ENCODE measurements at regions not wholly inside any gene's neighbourhood (a gene's known extent, or its start where the extent isn't known, plus 50 kb on each side); places are given as distances from the start of the nearest gene placed in this dataset.

DNA sequence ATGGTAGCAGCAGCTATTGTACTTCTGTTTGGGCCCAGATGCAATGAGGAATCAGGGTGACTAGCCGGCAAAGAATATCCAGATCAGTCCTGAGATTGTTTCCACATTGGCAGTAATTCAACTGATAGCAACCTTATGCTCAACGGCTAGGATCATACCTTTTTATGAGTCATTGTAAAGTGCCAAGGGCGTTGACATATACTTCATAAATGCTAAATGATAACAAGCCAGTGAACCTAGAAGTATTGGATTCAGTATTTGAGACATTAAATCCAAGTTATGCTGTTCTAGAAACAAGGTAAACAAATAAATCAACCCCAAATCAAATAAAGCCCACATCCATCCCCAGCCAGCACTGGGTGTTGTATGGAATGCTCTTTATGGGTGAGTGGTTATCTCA is 207.1 kb upstream of the ZFHX3 start:
- DNase-seq (ENCODE audit: low read depth): no peak

DNA sequence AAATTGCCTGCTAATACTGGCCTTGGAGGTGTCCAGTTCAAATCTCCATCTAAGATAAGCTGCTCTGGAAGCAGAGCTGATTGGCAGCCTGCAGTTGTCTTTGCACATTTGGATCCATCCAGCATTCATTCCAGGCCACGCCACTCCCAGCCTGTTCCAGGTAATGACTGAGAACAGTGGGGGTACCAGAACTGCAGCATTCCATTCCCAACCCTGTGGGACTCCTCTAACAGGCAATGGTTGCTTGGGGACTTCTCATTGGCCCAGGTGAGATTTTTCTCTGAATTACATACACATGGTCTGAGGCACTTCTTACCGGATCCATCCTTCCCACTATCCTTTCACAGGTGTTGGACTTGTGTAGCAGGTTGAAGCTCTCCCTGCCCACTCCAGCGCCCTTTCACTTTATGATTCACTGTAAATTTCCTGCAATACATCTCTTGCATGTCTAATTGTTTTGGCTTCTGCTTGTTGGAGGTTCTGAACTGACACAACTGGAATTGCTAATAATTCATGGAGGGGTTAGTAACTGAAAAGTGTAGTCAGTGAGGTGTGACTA is 206.1 kb upstream of the ZFHX3 start:
- no peak for DNase-seq (ENCODE audit: low read depth)

GRCh38 chr16:73252446-73252845 is 204.5 kb upstream of the ZFHX3 start:
- no peak for DNase-seq (ENCODE audit: low read depth)

- DNase-seq (ENCODE audit: low read depth): no peak
These were observed 203.7 kb upstream of the ZFHX3 start for GRCh38 chr16:73251608-73252007.

- DNase-seq (ENCODE audit: low read depth): no peak
These were observed 200.4 kb upstream of the ZFHX3 start for GRCh38 chr16:73248316-73248715.

DNA sequence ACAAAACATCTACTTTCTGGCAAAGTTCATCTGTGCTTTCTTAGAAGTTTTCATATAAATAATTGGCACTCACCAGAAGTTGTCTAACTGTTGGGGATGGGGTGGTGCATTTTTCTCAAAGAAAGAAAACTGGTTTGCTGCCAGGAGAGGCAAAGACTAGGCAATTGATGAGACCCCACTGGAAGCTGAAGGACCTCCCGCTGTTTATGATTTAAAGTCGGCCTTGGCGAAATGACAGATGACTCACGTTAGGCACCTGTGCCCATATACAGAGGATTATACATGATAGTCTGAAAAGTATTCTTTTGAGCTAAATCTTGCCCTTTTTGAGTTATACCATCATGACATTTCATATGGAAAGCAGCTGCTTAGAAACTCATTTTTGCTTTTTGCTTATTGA is 193.0 kb upstream of the ZFHX3 start:
- no peak for DNase-seq (ENCODE audit: low read depth)

DNA sequence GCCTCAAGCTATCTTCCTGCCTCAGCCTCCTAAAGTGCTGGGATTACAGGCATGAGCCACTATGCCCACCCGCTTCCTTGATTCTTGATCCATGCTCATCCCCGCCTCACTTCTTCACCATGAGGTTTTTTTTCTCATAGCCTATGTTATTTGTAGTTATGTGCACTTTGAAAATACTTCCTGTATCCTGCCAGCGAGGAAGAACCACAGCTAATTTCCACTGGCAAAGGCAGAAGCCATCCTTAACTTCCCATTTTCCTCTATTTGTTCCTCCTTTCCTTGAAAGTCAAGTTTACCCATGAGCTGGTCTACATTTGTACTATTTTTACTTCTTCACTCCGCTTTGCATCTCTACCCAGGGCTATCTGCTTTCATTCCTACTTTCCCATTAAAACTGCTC is 189.7 kb upstream of the ZFHX3 start:
- no peak for DNase-seq (ENCODE audit: low read depth)

- no peak for DNase-seq (ENCODE audit: low read depth)
These were observed 186.6 kb upstream of the ZFHX3 start for GRCh38 chr16:73234496-73234895.

DNA sequence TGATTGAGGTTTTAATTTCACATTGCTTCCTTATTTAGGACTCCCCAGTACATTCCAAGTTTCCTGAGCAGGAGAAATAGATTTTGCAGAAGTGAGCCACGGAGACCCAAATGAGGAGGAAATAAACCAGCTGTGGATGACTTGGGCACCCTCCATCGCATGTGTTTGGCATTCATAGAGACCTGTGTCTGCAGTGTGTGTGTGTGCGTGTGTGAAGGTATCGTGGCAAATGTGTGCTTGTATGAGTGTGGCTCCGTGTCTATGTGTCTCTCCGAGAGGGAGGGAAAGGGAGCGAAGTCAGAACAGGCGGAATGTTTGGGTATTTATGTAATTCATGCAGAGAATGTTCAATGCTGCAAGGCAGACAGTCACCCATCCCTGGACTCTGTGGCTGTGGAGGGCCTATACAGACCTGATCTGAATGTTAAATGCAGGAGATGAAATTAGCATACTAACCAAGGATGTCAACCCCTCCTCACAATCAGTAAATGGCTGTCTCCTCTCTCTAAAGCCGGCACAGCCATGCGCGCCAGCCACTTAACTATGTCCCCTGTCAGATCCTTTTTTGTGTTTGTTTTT is 186.0 kb upstream of the ZFHX3 start:
- DNase-seq (ENCODE audit: low read depth): no peak

- DNase-seq (ENCODE audit: low read depth): no peak
These were observed 185.4 kb upstream of the ZFHX3 start for GRCh38 chr16:73233329-73233765.

- no peak for DNase-seq (ENCODE audit: low read depth)
These were observed 184.8 kb upstream of the ZFHX3 start for GRCh38 chr16:73232555-73233328.

DNA sequence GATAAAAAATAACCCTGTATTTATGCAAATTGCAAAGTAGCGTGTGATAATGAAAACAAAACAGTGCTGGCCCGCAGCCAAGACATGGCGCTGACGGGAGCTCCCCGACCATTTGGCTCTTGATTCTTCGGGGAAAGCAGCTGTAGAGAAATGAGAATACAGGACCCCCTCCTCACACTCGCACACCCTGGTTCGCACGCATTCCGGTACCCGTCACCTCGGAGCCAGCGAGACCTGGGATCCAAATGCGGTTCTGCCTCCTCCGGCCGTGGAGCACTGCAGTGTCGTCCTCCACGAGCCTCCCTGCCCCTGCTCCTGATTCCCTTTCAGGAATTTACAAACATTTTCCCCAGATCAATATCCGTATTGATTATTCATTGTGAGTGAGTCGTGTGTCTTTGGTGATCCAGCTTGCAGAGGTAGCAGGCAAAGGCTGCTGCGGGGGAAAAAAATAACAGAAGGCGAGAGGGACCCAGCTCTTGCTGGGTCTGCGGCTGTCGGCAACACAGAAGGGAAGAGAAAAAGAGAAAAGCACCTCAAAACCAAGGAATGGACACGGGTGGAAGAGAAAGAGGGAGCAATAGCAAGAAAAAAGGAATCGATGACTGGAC is 184.1 kb upstream of the ZFHX3 start:
- DNase-seq (ENCODE audit: low read depth): no peak

GRCh38 chr16:73231379-73231778 is 183.5 kb upstream of the ZFHX3 start:
- no peak for DNase-seq (ENCODE audit: low read depth)

- DNase-seq (ENCODE audit: low read depth): no peak
These were observed 182.7 kb upstream of the ZFHX3 start for GRCh38 chr16:73230651-73231050.

DNA sequence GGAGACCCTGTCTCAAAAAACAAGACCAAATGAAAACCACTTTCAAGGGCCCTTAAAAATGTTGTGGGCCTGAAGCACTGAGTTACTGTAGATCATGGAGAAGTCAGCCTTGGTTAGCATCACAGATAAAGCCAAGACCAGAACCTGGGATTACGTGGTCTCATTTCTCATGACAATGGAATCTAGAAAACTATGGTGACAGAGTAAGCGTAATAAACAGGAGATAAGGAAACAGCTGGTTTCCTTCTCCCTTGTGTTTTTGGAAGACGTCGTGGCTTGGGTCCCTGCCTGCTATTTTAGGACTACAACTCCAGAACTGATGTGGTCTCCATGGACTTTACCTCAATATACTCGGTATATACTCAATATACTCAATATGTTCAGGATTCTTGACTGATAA is 180.7 kb upstream of the ZFHX3 start:
- no peak for DNase-seq (ENCODE audit: low read depth)

GRCh38 chr16:73226675-73227074 is 178.7 kb upstream of the ZFHX3 start:
- no peak for DNase-seq (ENCODE audit: low read depth)

DNA sequence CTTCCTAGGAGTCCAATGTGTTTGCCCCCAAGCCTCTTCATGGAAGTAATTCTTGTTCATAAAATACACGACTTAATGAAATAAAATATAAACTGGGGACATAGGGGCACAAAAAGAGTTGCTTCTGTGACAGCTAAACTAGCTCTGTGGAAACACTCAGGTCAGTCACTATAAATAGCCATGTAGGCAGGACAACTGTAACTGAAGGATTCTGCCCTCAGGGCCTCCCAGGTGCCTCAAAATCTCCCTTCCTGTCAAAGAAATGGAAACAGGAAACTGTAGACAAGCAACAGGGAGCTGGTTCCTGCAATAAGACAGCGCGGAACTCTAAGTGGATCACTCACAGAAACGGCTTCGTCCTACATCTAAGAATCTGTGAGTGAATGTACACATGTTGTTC is 178.1 kb upstream of the ZFHX3 start:
- no peak for DNase-seq (ENCODE audit: low read depth)

- no peak for DNase-seq (ENCODE audit: low read depth)
These were observed 172.9 kb upstream of the ZFHX3 start for GRCh38 chr16:73220836-73221235.

- DNase-seq (ENCODE audit: low read depth): no peak
These were observed 171.2 kb upstream of the ZFHX3 start for GRCh38 chr16:73219176-73219575.

DNA sequence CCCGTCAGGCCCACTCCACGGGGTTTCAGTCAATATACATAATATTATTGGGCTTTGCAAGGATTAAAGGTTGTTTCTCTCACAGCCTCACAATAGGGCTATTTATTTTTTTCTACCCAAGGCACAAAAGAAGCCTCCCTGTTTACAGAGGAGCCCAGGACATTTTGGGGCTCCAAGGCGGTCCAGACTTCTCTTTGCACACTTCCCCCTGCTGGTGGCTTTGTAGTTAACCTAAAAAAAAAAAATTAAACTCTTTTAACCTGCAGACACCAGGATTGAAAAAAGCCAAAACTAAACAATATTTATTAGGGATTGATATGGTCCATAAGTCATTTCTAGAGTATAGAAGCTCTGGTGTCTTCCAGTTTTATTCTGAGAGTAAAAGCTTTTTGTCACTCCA is 169.7 kb upstream of the ZFHX3 start:
- no peak for DNase-seq (ENCODE audit: low read depth)

GRCh38 chr16:73216932-73217331 is 169.0 kb upstream of the ZFHX3 start:
- no peak for DNase-seq (ENCODE audit: low read depth)

DNA sequence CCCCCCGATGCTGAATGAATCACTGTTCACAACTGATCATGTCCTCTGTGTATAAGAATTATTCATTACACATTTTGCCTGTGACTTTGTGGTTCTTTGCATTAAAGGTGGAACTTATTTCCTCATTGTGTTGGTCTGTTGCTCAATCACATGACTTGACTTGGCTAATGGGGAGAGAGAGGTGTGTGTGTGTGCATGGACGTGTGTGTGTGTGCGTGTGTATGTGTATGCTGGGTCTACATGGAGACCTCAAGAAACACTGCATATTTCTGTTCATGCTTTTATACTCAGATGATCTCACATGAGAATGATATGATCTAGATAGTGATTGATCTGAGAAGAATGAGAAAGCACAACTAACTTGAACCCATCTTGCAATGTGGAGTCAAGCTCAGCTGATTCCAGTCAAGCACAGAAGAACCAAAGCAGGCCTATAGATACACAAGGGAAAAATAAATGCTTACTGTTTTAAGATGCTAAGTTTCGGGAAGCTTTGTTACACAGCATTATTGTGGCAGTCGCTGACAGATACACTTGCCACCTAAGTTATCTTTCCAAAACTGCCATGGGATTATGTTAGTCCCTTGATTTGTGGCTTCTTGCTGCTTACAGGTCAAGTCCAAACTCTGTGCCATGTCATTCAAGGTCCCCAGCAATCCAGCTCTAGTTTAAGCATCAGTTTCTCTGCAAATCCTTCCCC is 167.9 kb upstream of the ZFHX3 start:
- no peak for DNase-seq (ENCODE audit: low read depth)
